ENCODE measurements at regions not wholly inside any gene's neighbourhood (a gene's known extent, or its start where the extent isn't known, plus 50 kb on each side); places are given as distances from the start of the nearest gene placed in this dataset.
A peak's percentile ranks its signal among the peaks of the same experiment; 100 is the strongest.

DNA sequence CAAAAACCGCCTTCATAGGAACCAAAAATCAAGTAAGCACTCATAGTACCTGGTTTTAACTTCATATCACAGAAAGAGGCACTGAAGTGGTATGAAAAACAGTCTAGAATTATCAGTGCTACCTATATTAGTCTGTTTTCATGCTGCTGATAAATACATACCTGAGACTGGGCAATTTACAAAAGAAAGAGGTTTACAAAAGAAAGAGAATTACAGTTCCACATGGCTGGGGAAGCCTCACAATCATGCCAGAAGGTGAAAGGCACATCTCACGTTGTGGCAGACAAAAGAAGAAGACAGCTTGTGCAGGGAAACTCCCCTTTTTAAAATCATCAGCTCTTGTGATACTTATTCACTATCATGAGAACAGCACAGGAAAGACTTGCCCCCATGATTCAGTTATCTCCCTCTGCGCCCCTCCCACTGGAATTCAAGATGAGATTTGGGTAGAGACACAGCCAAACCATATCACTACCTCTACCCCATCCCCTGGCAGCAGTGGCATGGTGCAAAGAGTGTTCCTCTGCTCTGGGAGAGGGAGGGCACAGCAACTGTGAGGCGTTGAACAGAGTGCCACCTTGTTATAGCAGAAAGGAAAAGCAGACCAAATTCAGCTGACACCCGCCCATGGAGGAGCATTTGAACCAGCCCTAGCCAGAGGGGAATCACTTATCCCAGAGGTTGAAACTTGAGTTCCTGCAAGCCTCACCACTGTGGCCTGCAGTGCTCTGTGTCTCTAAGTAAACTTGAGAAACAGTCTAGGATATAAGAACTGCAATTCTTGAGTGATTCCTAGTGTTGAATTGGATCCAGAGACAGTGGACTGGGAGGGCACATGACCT lies 61.9 kb upstream of the PTPRZ1 start:
- DNase-seq (ENCODE audit: low spot score in 2 of 2): no peak
- Histone ChIP-seq H3K4me1 (no peaks in the 10 kb centered on the region), H3K4me3 (no peak overlapping the region), H3K36me3 (no peaks in the 10 kb centered on the region), H3K27ac (no peak overlapping the region), H3K27me3 (no peaks in the 10 kb centered on the region), H3K9me3 (peaks cover 0 to 7% of the 10 kb centered on the region in 2 donors)
- TF ChIP-seq, protein P1, sequence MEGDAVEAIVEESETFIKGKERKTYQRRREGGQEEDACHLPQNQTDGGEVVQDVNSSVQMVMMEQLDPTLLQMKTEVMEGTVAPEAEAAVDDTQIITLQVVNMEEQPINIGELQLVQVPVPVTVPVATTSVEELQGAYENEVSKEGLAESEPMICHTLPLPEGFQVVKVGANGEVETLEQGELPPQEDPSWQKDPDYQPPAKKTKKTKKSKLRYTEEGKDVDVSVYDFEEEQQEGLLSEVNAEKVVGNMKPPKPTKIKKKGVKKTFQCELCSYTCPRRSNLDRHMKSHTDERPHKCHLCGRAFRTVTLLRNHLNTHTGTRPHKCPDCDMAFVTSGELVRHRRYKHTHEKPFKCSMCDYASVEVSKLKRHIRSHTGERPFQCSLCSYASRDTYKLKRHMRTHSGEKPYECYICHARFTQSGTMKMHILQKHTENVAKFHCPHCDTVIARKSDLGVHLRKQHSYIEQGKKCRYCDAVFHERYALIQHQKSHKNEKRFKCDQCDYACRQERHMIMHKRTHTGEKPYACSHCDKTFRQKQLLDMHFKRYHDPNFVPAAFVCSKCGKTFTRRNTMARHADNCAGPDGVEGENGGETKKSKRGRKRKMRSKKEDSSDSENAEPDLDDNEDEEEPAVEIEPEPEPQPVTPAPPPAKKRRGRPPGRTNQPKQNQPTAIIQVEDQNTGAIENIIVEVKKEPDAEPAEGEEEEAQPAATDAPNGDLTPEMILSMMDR (IDR thresholded peaks at IDR 0.05): no peak
- TF ChIP-seq POLR2A (IDR thresholded peaks at IDR 0.05) (no peak), POLR2AphosphoS5 (IDR thresholded peaks at IDR 0.05) (no peak)
- intact Hi-C loops (cut with DNase I; ENCODE audit: low total_unique reads): no loop called here

DNA sequence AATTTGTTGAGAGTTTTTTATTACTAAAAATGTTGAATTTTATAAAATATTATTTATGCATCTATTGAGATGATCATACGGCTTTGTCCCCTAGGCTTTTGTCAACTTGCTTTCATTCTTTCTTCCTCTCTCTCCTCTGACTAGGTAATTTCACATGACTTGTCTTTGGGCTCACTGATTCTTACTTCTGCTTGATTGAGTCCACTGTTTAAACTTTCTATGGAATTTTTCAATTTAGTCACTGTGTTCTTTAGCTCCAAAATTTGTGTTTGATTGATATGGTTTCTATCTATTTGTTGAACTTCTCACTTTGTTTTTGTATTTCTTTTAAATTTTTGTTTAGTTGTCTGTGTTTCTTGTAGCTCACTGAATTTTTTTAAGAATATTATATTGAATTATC lies 65.9 kb upstream of the PTPRZ1 start:
- Histone ChIP-seq H3K27ac (no peak overlapping the region), H3K27me3 (no peaks in the 10 kb centered on the region), H3K4me1 (no peaks in the 10 kb centered on the region), H3K9me3 (peaks cover 0 to 7% of the 10 kb centered on the region in 2 donors), H3K36me3 (no peaks in the 10 kb centered on the region), H3K4me3 (no peak overlapping the region)
- TF ChIP-seq POLR2AphosphoS5 (IDR thresholded peaks at IDR 0.05) (no peak), POLR2A (IDR thresholded peaks at IDR 0.05) (no peak)
- TF ChIP-seq, protein P1 (IDR thresholded peaks at IDR 0.05): no peak
- intact Hi-C loops (cut with DNase I; ENCODE audit: low total_unique reads): no loop called here
- DNase-seq (ENCODE audit: low spot score in 2 of 2): no peak

DNA sequence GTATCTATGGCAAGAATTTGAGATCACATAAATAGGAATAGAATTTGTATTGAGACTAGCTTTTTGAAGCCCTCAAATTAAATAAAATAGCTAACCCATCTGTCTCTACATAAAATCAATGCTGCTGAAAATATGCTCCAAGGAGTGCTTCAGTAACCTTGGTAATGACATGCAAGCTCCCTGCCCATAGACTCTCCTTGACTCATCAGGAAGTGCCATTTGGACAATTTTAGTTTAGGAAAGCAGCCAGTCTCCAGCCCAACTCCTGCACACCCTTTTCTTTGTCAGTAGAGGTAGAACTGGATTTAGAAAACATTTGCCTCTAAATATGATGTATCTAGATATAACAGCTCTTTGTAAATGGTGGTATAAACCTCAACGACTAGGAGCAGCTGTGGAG lies 69.9 kb upstream of the PTPRZ1 start:
- H3K9me3 ChIP-seq: peaks cover 0 to 7% of the 10 kb centered on the region in 2 donors
- no peak for TF ChIP-seq POLR2AphosphoS5 (IDR thresholded peaks at IDR 0.05)
- TF ChIP-seq, protein P1 (IDR thresholded peaks at IDR 0.05): no peak
- TF ChIP-seq POLR2A (IDR thresholded peaks at IDR 0.05): no peak
- DNase-seq (ENCODE audit: low spot score in 2 of 2): no peak
- no peak overlapping the region for H3K4me3 ChIP-seq
- no peaks in the 10 kb centered on the region for H3K27me3 ChIP-seq
- no peaks in the 10 kb centered on the region for H3K36me3 ChIP-seq
- intact Hi-C loops (cut with DNase I; ENCODE audit: low total_unique reads): no loop called here
- H3K27ac ChIP-seq: no peak overlapping the region
- no peaks in the 10 kb centered on the region for H3K4me1 ChIP-seq

DNA sequence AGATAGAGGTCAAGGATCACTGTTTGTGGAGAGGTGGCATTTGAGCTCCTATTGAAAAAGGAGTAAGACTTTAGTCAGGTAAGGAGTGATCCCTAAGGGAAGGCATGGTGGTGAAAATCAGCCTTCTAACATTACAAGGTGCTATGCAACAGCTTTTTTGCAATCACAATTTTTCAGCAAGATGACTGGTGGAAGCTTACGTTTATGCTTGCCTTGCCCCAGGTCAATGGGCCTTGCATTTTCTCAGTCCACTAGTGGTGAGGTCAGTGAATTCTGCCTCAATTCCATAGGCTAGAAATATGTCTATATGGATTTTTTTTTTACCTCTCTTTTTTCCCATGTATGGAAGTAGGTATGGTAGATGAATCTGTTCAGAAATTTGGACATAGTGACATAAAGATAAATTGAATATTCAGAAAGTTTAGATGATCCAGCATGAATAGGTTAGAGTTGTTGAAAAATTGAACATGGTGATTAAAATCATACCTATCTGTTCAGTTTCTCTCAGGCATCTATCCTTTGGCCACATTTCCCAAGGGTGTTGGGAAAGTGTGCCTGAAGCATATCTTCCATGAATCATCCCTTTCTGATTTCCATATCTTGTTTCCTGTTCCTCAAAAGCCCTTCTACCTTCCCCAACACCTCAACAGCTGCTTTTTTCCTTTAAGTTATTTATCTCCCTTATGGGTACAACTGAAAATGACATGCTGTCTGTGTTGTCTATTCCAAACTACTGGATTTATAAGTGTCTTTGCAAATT lies 71.9 kb upstream of the PTPRZ1 start:
- TF ChIP-seq POLR2A (IDR thresholded peaks at IDR 0.05) (no peak), POLR2AphosphoS5 (IDR thresholded peaks at IDR 0.05) (no peak)
- TF ChIP-seq, protein P1 (IDR thresholded peaks at IDR 0.05): no peak
- no peaks in the 10 kb centered on the region for H3K36me3 ChIP-seq
- no peak overlapping the region for H3K4me3 ChIP-seq
- intact Hi-C loops (cut with DNase I; ENCODE audit: low total_unique reads): no loop called here
- H3K4me1 ChIP-seq: no peaks in the 10 kb centered on the region
- DNase-seq (ENCODE audit: low spot score in 2 of 2): no peak
- H3K27ac ChIP-seq: no peak overlapping the region
- H3K27me3 ChIP-seq: no peaks in the 10 kb centered on the region
- H3K9me3 ChIP-seq: no peaks in the 10 kb centered on the region

DNA sequence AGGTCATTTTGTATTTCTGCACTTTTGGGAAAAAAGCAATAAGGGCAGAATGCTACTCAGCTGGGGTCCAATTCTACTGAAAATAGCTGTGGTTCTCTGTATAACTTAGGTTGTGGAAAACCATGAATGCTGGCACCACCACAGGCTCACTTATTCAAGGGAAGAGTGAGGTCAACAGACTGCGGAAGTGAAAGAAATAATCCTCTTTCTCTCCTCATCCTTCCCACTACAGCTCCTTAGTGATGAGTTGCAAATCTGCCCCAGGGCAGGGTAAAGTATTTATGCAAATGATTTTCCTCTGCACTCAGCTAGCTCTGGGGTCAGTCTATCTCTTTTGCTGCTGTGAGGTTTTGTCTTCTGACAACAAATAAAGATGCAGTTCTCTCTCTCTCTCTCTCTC lies 74.1 kb upstream of the PTPRZ1 start:
- no peak for DNase-seq (ENCODE audit: low spot score in 2 of 2)
- TF ChIP-seq POLR2A (IDR thresholded peaks at IDR 0.05) (no peak), POLR2AphosphoS5 (IDR thresholded peaks at IDR 0.05) (no peak)
- TF ChIP-seq, protein P1 (IDR thresholded peaks at IDR 0.05): no peak
- no peaks in the 10 kb centered on the region for H3K36me3 ChIP-seq
- H3K4me1 ChIP-seq: no peaks in the 10 kb centered on the region
- no peaks in the 10 kb centered on the region for H3K27me3 ChIP-seq
- intact Hi-C loops (cut with DNase I; ENCODE audit: low total_unique reads): no loop called here
- H3K9me3 ChIP-seq: no peaks in the 10 kb centered on the region
- H3K4me3 ChIP-seq: no peak overlapping the region
- peak overlapping the region; percentile 52 to 70 for H3K27ac ChIP-seq

Data from breast epithelium (tissue), 4 donors.